GM12865 (cell line): ENCODE measurements at regions not wholly inside any gene's neighbourhood (a gene's known extent, or its start where the extent isn't known, plus 50 kb on each side); places are given as distances from the start of the nearest gene placed in this dataset.

Source experiments
- DNase-seq: peaks from one replicate; pipeline ENCODE4 v3.0.0; 2010; ENCODE audit warnings: low read depth
- H3K4me3 ChIP-seq: 2 replicates; pipeline ENCODE4 v1.5.1; 2011; ENCODE audit warnings: mild to moderate bottlenecking, low read depth, low read length, control low read depth
- TF ChIP-seq, protein P1 (sequence below): IDR thresholded peaks from 2 replicates; pipeline ENCODE4 v1.5.1; 2011; ENCODE audit warnings: low read length, control low read depth, low read depth, inconsistent platforms; ENCODE audit not compliant: insufficient read depth; ENCODE audit errors: missing control alignments

DNA sequence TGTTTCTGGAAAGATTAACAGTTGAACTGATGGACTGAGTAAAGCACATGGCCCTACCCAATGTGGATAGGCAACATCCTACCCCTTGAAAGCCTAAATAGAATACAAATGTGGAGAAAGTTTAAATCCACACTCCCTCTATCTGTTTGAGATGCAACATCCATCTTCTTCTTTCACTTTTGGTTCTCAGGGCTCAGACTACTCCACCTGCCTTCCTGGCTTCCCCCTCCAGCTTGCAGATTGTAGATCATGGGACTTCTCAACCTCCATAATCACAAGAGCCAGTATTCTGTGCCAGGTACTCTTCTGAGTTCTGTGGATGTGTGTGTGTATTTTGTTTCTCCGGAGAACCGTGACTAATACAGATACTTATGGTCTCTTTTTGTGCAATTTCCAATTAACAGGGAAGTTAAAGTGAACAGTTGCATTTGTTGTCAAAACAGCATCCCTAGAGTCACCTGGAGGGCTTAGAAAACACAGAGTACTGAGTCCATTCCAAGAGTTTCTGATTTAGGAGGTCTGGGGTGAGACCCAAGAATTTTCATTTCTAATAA lies 590.3 kb upstream of the MIR17HG start:
- no peak for DNase-seq

DNA sequence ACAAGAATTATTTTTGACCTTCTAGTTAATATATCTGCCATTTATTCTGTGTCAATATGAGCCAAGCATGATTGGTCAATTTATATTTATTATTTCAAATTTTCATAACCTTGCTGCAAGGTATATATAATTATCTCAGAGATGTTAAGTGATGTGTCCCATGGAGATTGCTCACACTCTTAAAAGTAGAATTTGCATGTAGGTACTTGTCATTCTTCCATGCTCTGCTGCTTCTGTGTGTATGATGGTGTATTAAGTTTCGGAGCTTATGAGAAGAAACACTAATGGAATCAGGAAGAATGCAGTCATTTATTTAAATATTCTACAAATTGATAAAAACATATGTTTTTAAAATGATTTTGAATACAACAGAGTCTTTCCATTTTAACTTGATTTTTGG lies 586.8 kb upstream of the MIR17HG start:
- no peak overlapping the region for H3K4me3 ChIP-seq
- TF ChIP-seq, protein P1, sequence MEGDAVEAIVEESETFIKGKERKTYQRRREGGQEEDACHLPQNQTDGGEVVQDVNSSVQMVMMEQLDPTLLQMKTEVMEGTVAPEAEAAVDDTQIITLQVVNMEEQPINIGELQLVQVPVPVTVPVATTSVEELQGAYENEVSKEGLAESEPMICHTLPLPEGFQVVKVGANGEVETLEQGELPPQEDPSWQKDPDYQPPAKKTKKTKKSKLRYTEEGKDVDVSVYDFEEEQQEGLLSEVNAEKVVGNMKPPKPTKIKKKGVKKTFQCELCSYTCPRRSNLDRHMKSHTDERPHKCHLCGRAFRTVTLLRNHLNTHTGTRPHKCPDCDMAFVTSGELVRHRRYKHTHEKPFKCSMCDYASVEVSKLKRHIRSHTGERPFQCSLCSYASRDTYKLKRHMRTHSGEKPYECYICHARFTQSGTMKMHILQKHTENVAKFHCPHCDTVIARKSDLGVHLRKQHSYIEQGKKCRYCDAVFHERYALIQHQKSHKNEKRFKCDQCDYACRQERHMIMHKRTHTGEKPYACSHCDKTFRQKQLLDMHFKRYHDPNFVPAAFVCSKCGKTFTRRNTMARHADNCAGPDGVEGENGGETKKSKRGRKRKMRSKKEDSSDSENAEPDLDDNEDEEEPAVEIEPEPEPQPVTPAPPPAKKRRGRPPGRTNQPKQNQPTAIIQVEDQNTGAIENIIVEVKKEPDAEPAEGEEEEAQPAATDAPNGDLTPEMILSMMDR = no peak
- no peak for DNase-seq

More for the DNA sequence above, 590.3 kb upstream of the MIR17HG start:
- H3K4me3 ChIP-seq = no peak overlapping the region
- TF ChIP-seq, protein P1 = no peak

DNA sequence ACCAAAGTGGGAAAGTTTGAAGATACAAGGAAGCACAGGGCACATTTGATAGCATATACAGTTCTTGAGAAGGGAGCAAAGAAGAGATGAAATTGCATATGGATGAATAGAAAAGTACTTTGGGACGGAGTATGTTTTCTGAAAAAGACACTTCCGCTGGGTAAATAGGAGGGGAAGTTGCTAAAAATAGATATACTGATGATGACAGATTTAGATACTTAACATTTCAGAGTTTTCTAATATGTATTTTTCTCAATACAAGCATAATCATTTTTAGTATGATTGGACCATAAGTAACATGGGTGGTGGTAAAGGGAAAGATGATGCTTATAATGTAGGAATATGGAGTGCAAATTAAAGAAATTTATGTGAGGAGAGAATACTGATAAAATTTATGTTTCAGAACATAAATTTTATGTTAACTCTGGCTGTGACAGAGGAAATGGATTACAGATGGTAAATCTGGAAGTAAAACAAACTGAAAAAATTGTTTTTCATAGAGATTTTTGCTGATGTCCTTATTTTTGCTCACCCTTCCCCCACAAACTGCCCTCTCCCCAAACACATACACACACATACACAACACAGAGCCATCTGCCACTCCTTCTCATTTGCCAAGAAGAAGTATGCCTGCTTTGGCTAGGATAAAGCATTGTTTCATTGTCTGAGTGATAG lies 583.9 kb upstream of the MIR17HG start:
- H3K4me3 ChIP-seq = no peak overlapping the region
- no peak for DNase-seq
- TF ChIP-seq, protein P1 = no peak

DNA sequence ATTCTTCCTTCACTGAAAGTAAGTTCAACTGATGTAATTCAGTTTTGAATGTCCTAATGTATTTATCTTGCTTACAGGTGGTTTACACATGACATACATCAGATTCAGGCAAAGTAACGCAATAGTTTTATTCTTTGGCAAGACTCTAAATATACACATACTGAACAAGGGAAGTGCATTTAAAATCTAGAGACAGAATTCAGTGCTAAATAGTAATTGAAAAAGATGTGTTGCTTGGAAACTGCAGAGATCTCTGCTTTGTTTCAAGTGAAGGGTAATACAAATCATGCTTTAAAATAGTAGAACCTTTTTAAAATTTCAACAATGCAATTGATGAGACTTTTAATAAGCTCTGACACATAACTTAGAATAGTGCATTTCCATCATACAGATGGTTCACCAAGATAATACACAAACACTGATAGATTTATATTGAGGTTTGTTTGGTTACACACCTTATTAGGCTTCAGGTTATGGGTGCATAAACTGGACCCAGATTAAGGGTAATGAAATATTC lies 581.0 kb upstream of the MIR17HG start:
- TF ChIP-seq, protein P1 = no peak

DNA sequence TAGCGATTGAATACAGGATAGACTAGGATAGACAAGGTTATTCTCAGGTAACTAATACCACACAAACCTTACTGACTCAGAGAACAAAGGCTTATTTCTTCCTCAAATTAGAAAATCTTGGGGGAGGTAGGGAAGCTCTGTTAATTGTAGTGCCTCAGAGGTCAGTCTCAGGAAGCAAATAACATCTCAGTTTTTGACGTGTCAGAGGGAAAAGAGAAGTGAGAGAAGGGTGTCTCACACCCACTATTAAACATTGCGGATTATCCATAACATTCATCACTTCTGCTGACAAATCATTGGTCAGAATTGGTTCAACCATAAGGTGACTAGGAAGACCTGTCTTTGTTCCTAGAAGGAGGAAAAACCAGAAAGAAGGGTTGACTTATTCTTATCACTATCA lies 579.4 kb upstream of the MIR17HG start:
- TF ChIP-seq, protein P1 = no peak
- no peak overlapping the region for H3K4me3 ChIP-seq
- DNase-seq = no peak

More for the DNA sequence above, 581.0 kb upstream of the MIR17HG start:
- DNase-seq = no peak
- no peak overlapping the region for H3K4me3 ChIP-seq

DNA sequence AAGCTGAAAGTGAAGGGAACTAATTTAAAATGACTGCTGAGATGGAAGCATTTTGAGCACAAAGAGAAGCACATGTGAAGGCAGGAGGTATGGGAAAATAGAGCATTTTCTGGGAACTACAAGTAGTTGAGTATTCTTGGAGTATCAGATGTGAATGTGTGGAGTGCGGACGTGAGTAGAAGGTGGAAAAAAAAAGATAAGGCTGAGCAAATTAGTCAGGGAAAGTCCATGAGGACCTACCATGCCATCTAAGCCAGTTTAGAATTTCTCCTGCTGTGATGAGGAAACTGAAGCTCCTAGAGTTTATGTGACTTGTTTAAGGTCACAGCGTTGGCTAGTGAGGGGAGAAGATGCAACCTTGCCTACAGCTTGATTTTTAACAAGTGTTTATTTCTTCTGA lies 578.1 kb upstream of the MIR17HG start:
- no peak overlapping the region for H3K4me3 ChIP-seq
- TF ChIP-seq, protein P1 = no peak
- no peak for DNase-seq
